NCI-H524 treated with DMSO at 0.1 percent for 48 hours (cell line): ENCODE measurements at regions not wholly inside any gene's neighbourhood (a gene's known extent, or its start where the extent isn't known, plus 50 kb on each side); places are given as distances from the start of the nearest gene placed in this dataset.
"Not testable (repeated sequence)": the region's sequence is repeated elsewhere in the genome, so short reads cannot be mapped to it uniquely, and the experiment has no call there.

ENCODE experiments used
- DNase-seq: peaks from one replicate; lab custom pipeline; 2025; lab: John Stamatoyannopoulos, UW

- no peak for DNase-seq
Measured at GRCh38 chr2:167686691-167687090, 560.7 kb downstream of the STK39 start.

- no peak for DNase-seq
Measured at GRCh38 chr2:167681234-167682015, 566.0 kb downstream of the STK39 start.

- no peak for DNase-seq
Measured at GRCh38 chr2:167678158-167678557, 569.2 kb downstream of the STK39 start.

- DNase-seq = no peak
Measured at GRCh38 chr2:167675906-167676305, 571.5 kb downstream of the STK39 start.

- DNase-seq = no peak
Measured at GRCh38 chr2:167670588-167670987, 576.8 kb downstream of the STK39 start.

- DNase-seq = no peak
Measured at GRCh38 chr2:167653131-167653530, 594.3 kb downstream of the STK39 start.

GRCh38 chr2:167652401-167652800, 595.0 kb downstream of the STK39 start:
- DNase-seq = no peak

- DNase-seq = no peak
Measured at GRCh38 chr2:167651406-167652151, 595.8 kb downstream of the STK39 start.

GRCh38 chr2:167646557-167646956, 600.8 kb downstream of the STK39 start:
- DNase-seq = no peak

GRCh38 chr2:167640096-167640495, 607.3 kb downstream of the STK39 start:
- DNase-seq = no peak

- no peak for DNase-seq
Measured at GRCh38 chr2:167637741-167638140, 609.7 kb downstream of the STK39 start.

GRCh38 chr2:167632271-167632670, 615.1 kb downstream of the STK39 start:
- not testable (repeated sequence) for DNase-seq

- no peak for DNase-seq
Measured at GRCh38 chr2:167626961-167627360, 620.4 kb downstream of the STK39 start.

- no peak for DNase-seq
Measured at GRCh38 chr2:167626301-167626700, 621.1 kb downstream of the STK39 start.

- DNase-seq = no peak
Measured at GRCh38 chr2:167616997-167617396, 630.4 kb downstream of the STK39 start.

- DNase-seq = no peak
Measured at GRCh38 chr2:167613471-167613870, 633.9 kb downstream of the STK39 start.

- DNase-seq = no peak
Measured at GRCh38 chr2:167608487-167608886, 638.9 kb downstream of the STK39 start.

- no peak for DNase-seq
Measured at GRCh38 chr2:167607731-167608130, 639.7 kb downstream of the STK39 start.

- no peak for DNase-seq
Measured at GRCh38 chr2:167607211-167607610, 640.2 kb downstream of the STK39 start.

- no peak for DNase-seq
Measured at GRCh38 chr2:167602122-167602521, 645.3 kb downstream of the STK39 start.

- DNase-seq = no peak
Measured at GRCh38 chr2:167599219-167599618, 648.2 kb downstream of the STK39 start.

- DNase-seq = no peak
Measured at GRCh38 chr2:167595839-167596471, 651.4 kb downstream of the STK39 start.

GRCh38 chr2:167595021-167595420, 652.4 kb downstream of the STK39 start:
- no peak for DNase-seq
